H1 (cell line): ENCODE measurements at regions not wholly inside any gene's neighbourhood (a gene's known extent, or its start where the extent isn't known, plus 50 kb on each side); places are given as distances from the start of the nearest gene placed in this dataset.

Experiments used
- CTCF ChIA-PET: fragments of 300-600 bp; sonication (Branson Sonifier 250); formaldehyde crosslinking; loops from one replicate; lab custom pipeline; 2021; ENCODE audit not compliant: partially characterized antibody; lab: Charles Lee
- POLR2A ChIA-PET: fragments of 300-600 bp; sonication (Branson Sonifier 250); formaldehyde crosslinking; loops from one replicate; lab custom pipeline; 2021; ENCODE audit warnings: inconsistent platforms; ENCODE audit not compliant: partially characterized antibody; lab: Charles Lee
- DNase-seq, 2 experiments: peaks; one replicate each; pipeline versions ENCODE4 v3.0.0 to v3.0.0-alpha.2; 2010 to 2022; ENCODE audit warnings: low spot score in 2 of 2, low read depth in 1 of 2, mixed read lengths in 1 of 2
- FAIRE-seq: peaks from 2 replicates; lab custom pipeline; 2011; peaks lifted over from hg19 to GRCh38; lab: Jason Lieb, UNC
- H2AFZ ChIP-seq: 2 replicates; pipeline ENCODE4 v1.8.1; 2012; ENCODE audit warnings: low read length, inconsistent platforms
- H2AK5ac ChIP-seq: 2 replicates; pipeline ENCODE4 v1.6.1; 2013; ENCODE audit warnings: low read depth, low read length
- H2BK120ac ChIP-seq: replicated peaks from 2 replicates; pipeline ENCODE3; 2013; ENCODE audit warnings: low read depth, low read length, inconsistent platforms
- H2BK12ac ChIP-seq: 2 replicates; pipeline ENCODE4 v1.6.1; 2013; ENCODE audit warnings: low read depth, low read length
- H2BK15ac ChIP-seq: 2 replicates; pipeline ENCODE4 v1.6.1; 2013; ENCODE audit warnings: low read length
- H2BK20ac ChIP-seq: 2 replicates; pipeline ENCODE4 v1.6.1; 2013; ENCODE audit warnings: low read length
- H2BK5ac ChIP-seq: 2 replicates; pipeline ENCODE4 v1.6.1; 2013; ENCODE audit warnings: low read depth, low read length
- H3K14ac ChIP-seq: 2 replicates; pipeline ENCODE4 v1.6.1; 2013; ENCODE audit warnings: inconsistent platforms; ENCODE audit not compliant: insufficient read length
- H3K18ac ChIP-seq: 2 replicates; pipeline ENCODE4 v1.6.1; 2013; ENCODE audit warnings: low read length; ENCODE audit errors: extremely low read depth
- H3K23ac ChIP-seq: 2 replicates; pipeline ENCODE4 v1.6.1; 2013; ENCODE audit warnings: inconsistent platforms; ENCODE audit not compliant: insufficient read length
- H3K23me2 ChIP-seq: 2 replicates; pipeline ENCODE4 v1.6.1; 2013; ENCODE audit warnings: low read depth, low read length
- H3K27ac ChIP-seq: 2 replicates; pipeline ENCODE4 v1.6.1; 2011; ENCODE audit warnings: low read depth, low read length, inconsistent platforms
- H3K27me3 ChIP-seq, 4 experiments: replicated peaks in 1 of 4; 1 replicate in 1 of 4; 2 replicates in 3 of 4; pipeline versions ENCODE4 v1.6.1 to v1.8.1; 2011 to 2013; ENCODE audit warnings: low read length in 3 of 4, mild to moderate bottlenecking in 3 of 4, inconsistent platforms in 2 of 4, mixed read lengths in 2 of 4, moderate library complexity in 1 of 4; ENCODE audit not compliant: control insufficient read depth in 3 of 4, insufficient read depth in 3 of 4; ENCODE audit errors: extremely low read depth in 1 of 4
- H3K36me3 ChIP-seq, 4 experiments: 2 replicates each; pipeline versions ENCODE4 v1.6.1 to v1.8.1; 2011 to 2013; ENCODE audit warnings: mild to moderate bottlenecking in 4 of 4, low read length in 3 of 4, moderate library complexity in 2 of 4, control low read depth in 1 of 4, inconsistent platforms in 1 of 4; ENCODE audit not compliant: insufficient read depth in 4 of 4, control insufficient read depth in 2 of 4
- H3K4ac ChIP-seq: replicated peaks from 2 replicates; pipeline ENCODE3; 2013; ENCODE audit warnings: low read length, low read depth, mixed read lengths, inconsistent platforms; ENCODE audit not compliant: insufficient read length
- H3K4me1 ChIP-seq, 4 experiments: replicated peaks in 1 of 4; 1 replicate in 1 of 4; 2 replicates in 3 of 4; pipeline versions ENCODE4 v1.6.1 to v1.8.1; 2011 to 2013; ENCODE audit warnings: low read length in 3 of 4, inconsistent platforms in 2 of 4, mixed read lengths in 1 of 4; ENCODE audit not compliant: insufficient read depth in 4 of 4, control insufficient read depth in 3 of 4
- H3K4me2 ChIP-seq, 2 experiments: 2 replicates each; pipeline versions ENCODE4 v1.6.1 to v1.8.1; 2011 to 2013; ENCODE audit warnings: low read depth in 2 of 2, low read length in 2 of 2, control low read depth in 1 of 2, inconsistent platforms in 1 of 2, mild to moderate bottlenecking in 1 of 2; ENCODE audit not compliant: insufficient read depth in 1 of 2
- H3K4me3 ChIP-seq, 4 experiments: fragments of 200-600, 300-600 bp in 1 of 4; sonication (generic), shearing (Covaris generic), sonication (Bioruptor Twin) in 1 of 4; 2 replicates each; pipeline versions ENCODE4 v1.5.1 to v1.8.1; 2011 to 2016; ENCODE audit warnings: low read length in 4 of 4, low read depth in 3 of 4, control low read depth in 2 of 4, inconsistent platforms in 2 of 4, mild to moderate bottlenecking in 2 of 4, mixed read lengths in 1 of 4, moderate library complexity in 1 of 4; ENCODE audit not compliant: insufficient read depth in 2 of 4; ENCODE audit errors: extremely low read depth in 1 of 4
- H3K56ac ChIP-seq: replicated peaks from 2 replicates; pipeline ENCODE3; 2013; ENCODE audit warnings: low read depth, mild to moderate bottlenecking, mixed read lengths, low read length, inconsistent platforms; ENCODE audit not compliant: insufficient read length
- H3K79me1 ChIP-seq: 2 replicates; pipeline ENCODE4 v1.6.1; 2013; ENCODE audit warnings: low read depth, low read length, control low read depth
- H3K79me2 ChIP-seq, 2 experiments: 2 replicates each; pipeline versions ENCODE4 v1.6.1 to v1.8.1; 2012 to 2013; ENCODE audit warnings: low read length in 2 of 2, mild to moderate bottlenecking in 2 of 2, inconsistent platforms in 1 of 2; ENCODE audit not compliant: insufficient read depth in 2 of 2, control insufficient read depth in 1 of 2
- H3K9ac ChIP-seq, 4 experiments: replicated peaks in 1 of 4; 1 replicate in 1 of 4; 2 replicates in 3 of 4; pipeline versions ENCODE4 v1.6.1 to v1.8.1; 2011 to 2013; ENCODE audit warnings: low read depth in 3 of 4, low read length in 3 of 4, control low read depth in 2 of 4, mild to moderate bottlenecking in 2 of 4, moderate library complexity in 2 of 4, inconsistent platforms in 1 of 4; ENCODE audit errors: extremely low read depth in 1 of 4
- H3K9me3 ChIP-seq, 2 experiments: 2 replicates each; pipeline versions ENCODE4 v1.6.1 to v1.8.1; 2012 to 2013; ENCODE audit warnings: mild to moderate bottlenecking in 2 of 2, moderate library complexity in 2 of 2, control low read depth in 1 of 2, inconsistent platforms in 1 of 2, low read depth in 1 of 2, low read length in 1 of 2, mixed read lengths in 1 of 2; ENCODE audit not compliant: insufficient read depth in 2 of 2
- H4K20me1 ChIP-seq, 2 experiments: replicated peaks in 1 of 2; 2 replicates each; pipeline versions ENCODE3 to v1.8.1; 2011 to 2013; ENCODE audit warnings: inconsistent platforms in 2 of 2, low read length in 2 of 2, mild to moderate bottlenecking in 1 of 2; ENCODE audit not compliant: insufficient read depth in 2 of 2, control insufficient read depth in 1 of 2
- H4K5ac ChIP-seq: 2 replicates; pipeline ENCODE4 v1.6.1; 2013; ENCODE audit warnings: low read length, low read depth, mixed read lengths, inconsistent platforms; ENCODE audit not compliant: insufficient read length
- H4K8ac ChIP-seq: 2 replicates; pipeline ENCODE4 v1.8.0; 2013; ENCODE audit warnings: mild to moderate bottlenecking, moderate library complexity, low read length, inconsistent platforms; ENCODE audit not compliant: insufficient read depth; ENCODE audit errors: extremely low read depth
- H4K91ac ChIP-seq: replicated peaks from 2 replicates; pipeline ENCODE3; 2013; ENCODE audit warnings: low read length, mixed read lengths, inconsistent platforms; ENCODE audit not compliant: insufficient read length
- ASH2L ChIP-seq: fragments of 200-600, 300-600 bp; sonication (generic); IDR thresholded peaks from one replicate; pipeline ENCODE4 v1.7.1; 2017; ENCODE audit warnings: low read length
- RNF2 ChIP-seq: fragments of 200-900, 300-1000 bp; sonication (generic); IDR thresholded peaks from 2 replicates; pipeline ENCODE4 v1.7.1; 2016; ENCODE audit warnings: borderline replicate concordance, low read depth, mild to moderate bottlenecking, antibody characterized with exemption, low read length; ENCODE audit not compliant: poor library complexity, severe bottlenecking; ENCODE audit errors: missing control alignments
- SIX5 ChIP-seq: IDR thresholded peaks from 2 replicates; pipeline ENCODE4 v1.6.1; 2011; ENCODE audit warnings: mild to moderate bottlenecking, low read depth, low read length
- TEAD4 ChIP-seq: IDR thresholded peaks from 2 replicates; pipeline ENCODE4 v1.6.1; 2012; ENCODE audit warnings: low read depth, low read length, inconsistent platforms, mixed read lengths
- YY1 ChIP-seq: IDR thresholded peaks from 2 replicates; pipeline ENCODE4 v1.6.1; 2011; ENCODE audit warnings: low read depth, mild to moderate bottlenecking, low read length
- WGBS, 2 experiments: shearing (Covaris generic) in 1 of 2; methylation state at CpG; one replicate each; pipeline versions ENCODE4 v1.1.6 to v1.1.7; 2013 to 2015; ENCODE audit warnings: low lambda C conversion rate in 2 of 2, mixed read lengths in 2 of 2, inconsistent platforms in 1 of 2, low coverage in 1 of 2, missing lambda C conversion rate in 1 of 2; ENCODE audit not compliant: insufficient replicate concordance in 2 of 2, insufficient coverage in 1 of 2, insufficient read length in 1 of 2; ENCODE audit errors: extremely low coverage in 1 of 2, missing lambda C conversion rate in 1 of 2; 5-methylcytosine and 5-hydroxymethylcytosine counted together

DNA sequence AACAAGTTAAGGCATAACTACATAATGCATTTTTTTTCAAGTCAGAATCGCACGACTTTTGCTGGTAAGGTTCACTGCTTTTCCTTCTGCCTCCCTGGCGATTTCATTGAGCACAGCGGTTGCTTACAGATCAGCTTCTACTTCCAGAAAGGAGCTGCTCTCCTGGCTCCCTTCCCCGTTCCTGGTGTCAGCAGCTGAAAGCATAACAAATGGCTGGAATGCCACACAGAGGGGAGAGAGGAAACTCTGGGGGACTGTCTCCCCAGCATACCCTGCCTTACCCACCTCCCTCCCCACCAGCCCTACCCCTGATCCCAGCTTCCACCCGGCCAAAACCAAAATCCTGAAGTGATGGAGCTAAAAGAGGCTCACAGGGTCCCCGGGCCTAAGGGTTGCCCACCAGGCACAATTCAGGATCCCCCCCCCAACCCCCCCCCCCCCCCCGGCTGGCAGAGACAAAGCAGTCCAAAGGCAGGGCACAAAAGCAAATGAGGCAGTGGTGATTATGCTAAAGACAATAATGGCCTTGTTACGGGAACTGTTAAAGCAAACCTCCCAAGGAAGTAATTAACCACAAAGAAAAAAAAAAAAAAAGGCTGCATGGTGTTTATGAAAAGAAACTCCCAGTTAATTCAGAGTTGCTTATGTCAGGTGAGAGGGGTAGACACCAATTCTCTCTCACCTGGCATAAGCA, 126.1 kb upstream of the WWC1 start:
- peak overlapping the region; percentile 10; the same call in 1 of the 2 replicates for H2AFZ ChIP-seq
- peak; percentile 33 to 61 for DNase-seq
- H3K27me3 ChIP-seq: no peaks in the 10 kb centered on the region; a peak in 1 of 7 replicates
- H3K9ac ChIP-seq: peak overlapping the region in 1 of 4 experiments; percentile 39; a peak in 1 of 7 replicates
- WGBS, 2 experiments: 19% methylated on average over 9 of the region's 9 CpGs; no CpG with 5 or more reads in 1 of the 2 experiments
- TF ChIP-seq TEAD4: peak; percentile 93
- TF ChIP-seq RNF2: no peak
- peak; percentile 74 for TF ChIP-seq ASH2L
- no peak for TF ChIP-seq SIX5
- peak; percentile 66; the same call in 1 of the 2 replicates for TF ChIP-seq YY1
- H3K9me3 ChIP-seq: no peaks in the 10 kb centered on the region
- FAIRE-seq: peak; percentile 83
- ChIA-PET CTCF (interaction anchor here (0.8 kb wide), 1 partner anchor 54 kb away, joined by 4 read pairs; no protein-coding TSS in a partner anchor), POLR2A (no interaction called here)
- no peak overlapping the region for H2AK5ac ChIP-seq
- no peak overlapping the region for H2BK20ac ChIP-seq
- H2BK15ac ChIP-seq: no peak overlapping the region
- no peak overlapping the region for H4K8ac ChIP-seq
- no peak overlapping the region for H4K91ac ChIP-seq
- no peaks in the 10 kb centered on the region for H3K79me1 ChIP-seq
- no peaks in the 10 kb centered on the region for H3K23me2 ChIP-seq
- H3K56ac ChIP-seq: no peak overlapping the region
- no peak overlapping the region for H2BK12ac ChIP-seq
- no peak overlapping the region for H2BK5ac ChIP-seq
- peak overlapping the region in 2 of 4 experiments; percentile 1 to 42; a peak in 1 of 8 replicates for H3K4me3 ChIP-seq
- peak overlapping the region; percentile 50 to 51 for H3K4me2 ChIP-seq
- H3K4me1 ChIP-seq: peaks cover 5 to 12% (median 11%) of the 10 kb centered on the region in 4 experiments; a peak in 4 of 7 replicates
- H3K23ac ChIP-seq: no peak overlapping the region
- H2BK120ac ChIP-seq: no peak overlapping the region
- no peaks in the 10 kb centered on the region for H3K79me2 ChIP-seq
- no peaks in the 10 kb centered on the region for H3K36me3 ChIP-seq
- no peak overlapping the region for H3K14ac ChIP-seq
- no peak overlapping the region for H4K5ac ChIP-seq
- no peaks in the 10 kb centered on the region for H4K20me1 ChIP-seq
- H3K4ac ChIP-seq: no peak overlapping the region
- H3K18ac ChIP-seq: no peak overlapping the region
- H3K27ac ChIP-seq: no peak overlapping the region
